Caco-2 (cell line): ENCODE measurements at regions not wholly inside any gene's neighbourhood (a gene's known extent, or its start where the extent isn't known, plus 50 kb on each side); places are given as distances from the start of the nearest gene placed in this dataset.
"Not testable (repeated sequence)": the region's sequence is repeated elsewhere in the genome, so short reads cannot be mapped to it uniquely, and the experiment has no call there.

ENCODE experiments used
- BruUV-seq: library from RNA; stranded (reverse); fragments of 400-500 nt; replicated peaks from 2 replicates; lab custom pipeline; 2021; lab: Mats Ljungman, UMichigan
- CTCF ChIA-PET: fragments of 300-600 bp; sonication (Branson Sonifier 250); formaldehyde crosslinking; loops from one replicate; lab custom pipeline; 2022; ENCODE audit warnings: antibody characterized with exemption; lab: Charles Lee
- POLR2A ChIA-PET: fragments of 300-600 bp; sonication (Branson Sonifier 250); formaldehyde crosslinking; loops from one replicate; lab custom pipeline; 2022; ENCODE audit warnings: antibody characterized with exemption; lab: Charles Lee
- DNase-seq, 2 experiments: peaks; one replicate each; pipeline versions ENCODE4 v3.0.0 to v3.0.0-alpha.2; 2020 to 2022
- H3K27me3 ChIP-seq: replicated peaks from 2 replicates; pipeline ENCODE4 v1.6.0; 2011; ENCODE audit warnings: low read length; ENCODE audit not compliant: control insufficient read depth, insufficient read depth
- H3K36me3 ChIP-seq: 2 replicates; pipeline ENCODE4 v1.5.1; 2011; ENCODE audit warnings: low read length; ENCODE audit not compliant: control insufficient read depth, insufficient read depth
- H3K4me1 ChIP-seq: fragments of 250-450 bp; sonication (Bioruptor Pico); 2 replicates; pipeline ENCODE4 v1.5.1; 2020; ENCODE audit warnings: mild to moderate bottlenecking
- H3K4me3 ChIP-seq: 2 replicates; pipeline ENCODE4 v1.5.1; 2011; ENCODE audit warnings: low read depth, mild to moderate bottlenecking, control low read depth, low read length
- H3K9me3 ChIP-seq: fragments of 250-450 bp; sonication (Bioruptor Pico); 2 replicates; pipeline ENCODE4 v1.5.1; 2020; ENCODE audit warnings: mild to moderate bottlenecking, moderate library complexity
- H3K27ac Mint-ChIP-seq: one replicate; pipeline ENCODE4 v1.8.0; 2022; ENCODE audit warnings: mixed read lengths; ENCODE audit not compliant: unreplicated experiment
- H3K27me3 Mint-ChIP-seq: one replicate; pipeline ENCODE4 v1.8.0; 2022; ENCODE audit warnings: mixed read lengths; ENCODE audit not compliant: insufficient read depth, unreplicated experiment
- H3K36me3 Mint-ChIP-seq: one replicate; pipeline ENCODE4 v1.8.0; 2022; ENCODE audit warnings: mild to moderate bottlenecking, mixed read lengths; ENCODE audit not compliant: insufficient read depth, unreplicated experiment
- H3K4me1 Mint-ChIP-seq: one replicate; pipeline ENCODE4 v1.8.0; 2022; ENCODE audit warnings: low read depth, mixed read lengths; ENCODE audit not compliant: unreplicated experiment
- H3K4me3 Mint-ChIP-seq: one replicate; pipeline ENCODE4 v1.8.0; 2022; ENCODE audit warnings: mild to moderate bottlenecking, moderate library complexity, mixed read lengths; ENCODE audit not compliant: unreplicated experiment
- H3K9me3 Mint-ChIP-seq: one replicate; pipeline ENCODE4 v1.8.0; 2022; ENCODE audit warnings: mixed read lengths; ENCODE audit not compliant: unreplicated experiment
- CTCF ChIP-seq, 2 experiments: fragments of 200-600 bp in 1 of 2; IDR thresholded peaks; 1 replicate in 1 of 2; 2 replicates in 1 of 2; pipeline versions ENCODE4 v1.5.1 to v1.8.0; 2011 to 2022; ENCODE audit warnings: antibody characterized with exemption in 1 of 2, control low read depth in 1 of 2, inconsistent platforms in 1 of 2, low read depth in 1 of 2, low read length in 1 of 2, mild to moderate bottlenecking in 1 of 2, moderate library complexity in 1 of 2; ENCODE audit not compliant: insufficient read depth in 1 of 2, severe bottlenecking in 1 of 2, unreplicated experiment in 1 of 2
- intact Hi-C: fragments of 100-400 bp; cut with micrococcal nuclease; formaldehyde crosslinking; loops from one replicate; pipeline ENCODE4 v1.10.0; 2022; ENCODE audit not compliant: unreplicated experiment

- Mint-ChIP-seq H3K27ac (no peak overlapping the region), H3K9me3 (no peaks in the 10 kb centered on the region), H3K27me3 (peaks cover 28% of the 10 kb centered on the region), H3K4me1 (no peaks in the 10 kb centered on the region), H3K4me3 (no peak overlapping the region), H3K36me3 (no peaks in the 10 kb centered on the region)
- Histone ChIP-seq H3K4me3 (no peak overlapping the region), H3K4me1 (no peaks in the 10 kb centered on the region), H3K27me3 (no peaks in the 10 kb centered on the region), H3K9me3 (no peaks in the 10 kb centered on the region), H3K36me3 (no peaks in the 10 kb centered on the region)
- TF ChIP-seq CTCF (IDR thresholded peaks at IDR 0.05; ENCODE audit: insufficient read depth in 1 of 2, low read depth in 1 of 2, low read length in 1 of 2, severe bottlenecking in 1 of 2, unreplicated experiment in 1 of 2), result no peak
- intact Hi-C loops, result no loop called here
- no peak for DNase-seq
- no TSS peak for BruUV-seq
- ChIA-PET POLR2A (no interaction called here), CTCF (no interaction called here)
Observed at GRCh38 chr22:49340406-49340805, 487.3 kb downstream of the BRD1 start.

GRCh38 chr22:49336483-49336882, 491.2 kb downstream of the BRD1 start:
- H3K9me3 ChIP-seq, H3K4me1 ChIP-seq, H3K36me3 ChIP-seq, H3K36me3 Mint-ChIP-seq, BruUV-seq, POLR2A ChIA-PET, H3K4me3 Mint-ChIP-seq, H3K9me3 Mint-ChIP-seq, H3K4me3 ChIP-seq, DNase-seq, CTCF ChIA-PET, H3K27me3 ChIP-seq, H3K4me1 Mint-ChIP-seq, H3K27ac Mint-ChIP-seq, intact Hi-C loops: not testable (repeated sequence)
- peaks cover 20% of the 10 kb centered on the region for H3K27me3 Mint-ChIP-seq

GRCh38 chr22:49334976-49335375, 492.7 kb downstream of the BRD1 start:
- H3K4me3 Mint-ChIP-seq, result no peak overlapping the region
- no peaks in the 10 kb centered on the region for H3K9me3 Mint-ChIP-seq
- POLR2A ChIA-PET, result no interaction called here
- CTCF ChIA-PET, result no interaction called here
- no peak for DNase-seq
- no peak for TF ChIP-seq CTCF (IDR thresholded peaks at IDR 0.05; ENCODE audit: insufficient read depth in 1 of 2, low read depth in 1 of 2, low read length in 1 of 2, severe bottlenecking in 1 of 2, unreplicated experiment in 1 of 2)
- no peaks in the 10 kb centered on the region for H3K4me1 Mint-ChIP-seq
- no peaks in the 10 kb centered on the region for H3K36me3 Mint-ChIP-seq
- no TSS peak for BruUV-seq
- Histone ChIP-seq H3K36me3 (no peaks in the 10 kb centered on the region), H3K4me1 (no peaks in the 10 kb centered on the region), H3K4me3 (no peak overlapping the region), H3K27me3 (no peaks in the 10 kb centered on the region), H3K9me3 (no peaks in the 10 kb centered on the region)
- intact Hi-C loops, result no loop called here
- H3K27ac Mint-ChIP-seq, result no peak overlapping the region
- H3K27me3 Mint-ChIP-seq, result peaks cover 17% of the 10 kb centered on the region

GRCh38 chr22:49334449-49334789, 493.3 kb downstream of the BRD1 start:
- Histone ChIP-seq H3K9me3 (no peaks in the 10 kb centered on the region), H3K4me3 (no peak overlapping the region), H3K36me3 (no peaks in the 10 kb centered on the region), H3K4me1 (no peaks in the 10 kb centered on the region), H3K27me3 (no peaks in the 10 kb centered on the region)
- intact Hi-C loops, result no loop called here
- ChIA-PET CTCF (no interaction called here), POLR2A (no interaction called here)
- H3K27me3 Mint-ChIP-seq, result peaks cover 15% of the 10 kb centered on the region
- H3K9me3 Mint-ChIP-seq, result no peaks in the 10 kb centered on the region
- no peak for TF ChIP-seq CTCF (IDR thresholded peaks at IDR 0.05; ENCODE audit: insufficient read depth in 1 of 2, low read depth in 1 of 2, low read length in 1 of 2, severe bottlenecking in 1 of 2, unreplicated experiment in 1 of 2)
- no peaks in the 10 kb centered on the region for H3K4me1 Mint-ChIP-seq
- no peaks in the 10 kb centered on the region for H3K36me3 Mint-ChIP-seq
- DNase-seq, result no peak
- H3K4me3 Mint-ChIP-seq, result no peak overlapping the region
- no TSS peak for BruUV-seq
- H3K27ac Mint-ChIP-seq, result no peak overlapping the region
